OCI-LY3 (cell line): ENCODE measurements at regions not wholly inside any gene's neighbourhood (a gene's known extent, or its start where the extent isn't known, plus 50 kb on each side); places are given as distances from the start of the nearest gene placed in this dataset.

Experiments
- CTCF ChIP-seq: fragments of 200-600, 300-600 bp; sonication (generic); IDR thresholded peaks from 2 replicates; pipeline ENCODE4 v1.5.1; 2014; ENCODE audit warnings: antibody characterized with exemption, low read length, low read depth
- EZH2phosphoT487 ChIP-seq: fragments of 200-600 bp; shearing (Covaris generic); IDR thresholded peaks from 2 replicates; pipeline ENCODE4 v1.6.1; 2018; ENCODE audit warnings: antibody characterized with exemption, mixed run types, low read depth

GRCh38 chr11:29263971-29264682 lies 752.7 kb downstream of the KCNA4 start:
- no peak for TF ChIP-seq CTCF
- no peak for TF ChIP-seq EZH2phosphoT487
